Gastrocnemius medialis (tissue), 4 donors: ENCODE measurements at regions not wholly inside any gene's neighbourhood (a gene's known extent, or its start where the extent isn't known, plus 50 kb on each side); places are given as distances from the start of the nearest gene placed in this dataset.

Experiments used
- ATAC-seq, 2 donors: fragments of 150-250 bp; one replicate each; pipeline ENCODE4 v1.9.1; 2016
- DNase-seq, 2 donors: peaks; one replicate each; pipeline ENCODE4 v3.0.0-alpha.2; 2019
- H3K27ac ChIP-seq, 4 donors: fragments of 200-600 bp; sonication (generic); 1 replicate in 1 of 4; 2 replicates in 3 of 4; pipeline ENCODE4 v1.5.1; 2016 to 2018; ENCODE audit warnings: mild to moderate bottlenecking in 2 of 4, moderate library complexity in 1 of 4
- H3K27me3 ChIP-seq, 3 donors: fragments of 200-600 bp; sonication (generic) in 2 of 3; 1 replicate in 1 of 3; 2 replicates in 2 of 3; pipeline versions ENCODE4 v1.5.1 to v1.6.0; 2016 to 2019; ENCODE audit warnings: mild to moderate bottlenecking in 1 of 3, moderate library complexity in 1 of 3
- H3K36me3 ChIP-seq, 2 donors: fragments of 200-600 bp; sonication (generic) in 1 of 2; one replicate each; pipeline ENCODE4 v1.5.1; 2017 to 2018
- H3K4me1 ChIP-seq, 2 donors: fragments of 200-600 bp; sonication (generic) in 1 of 2; one replicate each; pipeline ENCODE4 v1.5.1; 2016 to 2017; ENCODE audit warnings: mild to moderate bottlenecking in 2 of 2
- H3K4me3 ChIP-seq, 4 donors: fragments of 200-600 bp; sonication (generic) in 3 of 4; 1 replicate in 1 of 4; 2 replicates in 3 of 4; pipeline ENCODE4 v1.5.1; 2016 to 2019; ENCODE audit warnings: mild to moderate bottlenecking in 2 of 4
- H3K9me3 ChIP-seq, 3 donors: fragments of 200-600 bp; sonication (generic) in 2 of 3; 1 replicate in 1 of 3; 2 replicates in 2 of 3; pipeline ENCODE4 v1.5.1; 2016 to 2019
- CTCF ChIP-seq, 5 experiments: fragments of 450-650 bp in 3 of 5; fragments of 200-600 bp in 2 of 5; sonication (generic) in 2 of 5; IDR thresholded peaks in 4 of 5; conservative IDR thresholded peaks in 1 of 5; 1 replicate in 4 of 5; 2 replicates in 1 of 5; pipeline ENCODE4 v1.5.1; 2016 to 2019; ENCODE audit warnings: antibody characterized with exemption in 5 of 5, mild to moderate bottlenecking in 3 of 5, moderate library complexity in 3 of 5
- POLR2A ChIP-seq, 2 donors: fragments of 450-650 bp; IDR thresholded peaks; one replicate each; pipeline ENCODE4 v1.6.1; 2017; ENCODE audit warnings: antibody characterized with exemption in 2 of 2, mild to moderate bottlenecking in 2 of 2, moderate library complexity in 2 of 2
- in situ Hi-C, 4 donors: fragments of 200-750 bp; cut with MboI; loops; one replicate each; pipeline versions ENCODE4 v1.15.0 to v1.8.0; 2017; ENCODE audit warnings: low sequenced_read_pairs in 4 of 4
- intact Hi-C: fragments of 100-400 bp; cut with DNase I; formaldehyde crosslinking; loops from one replicate; pipeline ENCODE4 v1.15.1; 2023; ENCODE audit warnings: low total_unique reads

DNA sequence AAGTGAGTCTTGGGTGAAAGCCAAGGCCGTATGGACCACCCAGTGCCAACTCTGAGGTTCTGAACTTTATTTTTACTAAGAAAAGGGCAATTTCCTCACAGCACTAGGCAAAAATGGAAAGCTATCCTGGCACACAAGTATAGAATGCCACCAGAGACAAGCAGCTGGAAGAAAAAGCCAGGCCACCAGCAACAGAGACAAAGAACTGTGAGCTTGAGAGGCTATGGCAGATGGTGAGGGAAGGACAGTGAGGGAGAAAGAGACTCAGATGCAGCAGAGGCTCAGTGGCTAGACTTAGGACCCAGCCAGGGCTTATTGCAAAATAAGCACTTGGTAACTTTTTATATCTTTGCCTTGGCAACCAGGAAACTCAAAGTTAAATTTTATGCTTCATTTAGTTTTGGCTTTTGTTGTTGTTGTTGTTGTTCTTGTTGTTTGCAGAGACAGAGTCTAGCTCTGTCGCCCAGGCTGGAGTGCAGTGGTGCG lies 78.0 kb upstream of the BZW1 start:
- intact Hi-C loops, result no loop called here
- in situ Hi-C loops, result no loop called here
- Histone ChIP-seq H3K9me3 (no peaks in the 10 kb centered on the region), H3K36me3 (no peaks in the 10 kb centered on the region), H3K27ac (no peak overlapping the region), H3K4me1 (no peaks in the 10 kb centered on the region), H3K4me3 (no peak overlapping the region), H3K27me3 (no peaks in the 10 kb centered on the region)
- no peak for TF ChIP-seq POLR2A (IDR thresholded peaks at IDR 0.05)
- no peak for TF ChIP-seq CTCF (IDR thresholded peaks at IDR 0.05 in 4 of 5, conservative IDR thresholded peaks at IDR 0.05 in 1 of 5)
- DNase-seq, result no peak
- ATAC-seq, result no peak

DNA sequence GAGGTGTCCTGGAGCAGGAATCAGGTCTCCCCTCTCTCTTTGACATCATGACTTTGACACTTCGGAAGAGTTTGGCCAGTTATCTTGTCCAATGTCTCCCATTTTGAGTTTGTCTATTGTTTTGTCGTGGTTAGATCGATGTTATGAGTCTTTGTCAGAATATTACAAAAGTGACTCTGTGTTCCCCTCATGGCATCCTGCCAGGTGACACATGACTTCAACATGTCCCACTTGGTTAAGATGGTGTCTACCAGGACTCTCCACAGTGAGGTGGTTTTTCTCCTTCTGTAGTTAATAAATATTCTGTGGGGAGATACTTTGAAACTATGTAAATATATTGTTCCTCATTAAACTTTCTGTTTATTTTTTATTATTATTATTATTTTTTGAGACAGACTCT lies 76.6 kb upstream of the BZW1 start:
- Histone ChIP-seq H3K36me3 (no peaks in the 10 kb centered on the region), H3K27me3 (no peaks in the 10 kb centered on the region), H3K27ac (no peak overlapping the region), H3K4me1 (no peaks in the 10 kb centered on the region), H3K9me3 (no peaks in the 10 kb centered on the region), H3K4me3 (no peak overlapping the region)
- TF ChIP-seq POLR2A (IDR thresholded peaks at IDR 0.05), result no peak
- no peak for TF ChIP-seq CTCF (IDR thresholded peaks at IDR 0.05 in 4 of 5, conservative IDR thresholded peaks at IDR 0.05 in 1 of 5)
- in situ Hi-C loops (no loop called here), intact Hi-C loops (no loop called here)
- DNase-seq, result no peak
- no peak for ATAC-seq

DNA sequence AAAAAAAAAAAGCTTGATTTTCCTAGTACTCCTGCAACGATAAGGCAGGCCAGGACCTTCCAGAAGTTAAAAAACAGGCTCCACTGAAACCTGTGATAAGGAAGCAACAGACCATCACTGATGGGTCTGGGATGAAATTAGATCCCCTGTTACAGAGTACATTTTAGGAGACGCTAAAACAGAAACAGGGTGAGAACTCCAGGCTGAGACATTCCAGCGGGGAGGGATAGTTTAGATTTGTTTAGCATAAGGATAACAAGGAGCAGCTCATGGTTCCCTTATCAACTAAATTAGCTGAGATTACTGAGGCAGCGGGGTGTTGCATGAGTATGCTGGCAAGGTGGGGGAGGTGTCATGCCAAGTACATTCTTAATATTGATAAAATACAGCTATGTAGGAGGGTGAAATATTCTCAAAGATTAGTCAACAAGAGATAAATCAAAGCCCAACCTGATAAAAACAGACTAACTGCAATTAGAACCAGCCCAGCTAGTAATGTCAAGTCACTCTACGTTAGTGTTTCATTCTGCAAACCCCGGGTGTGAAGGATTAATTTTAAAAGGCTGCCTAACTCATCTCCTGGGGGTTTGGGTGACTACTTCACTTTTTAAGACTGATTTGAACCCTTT lies 75.0 kb upstream of the BZW1 start:
- Histone ChIP-seq H3K9me3 (no peaks in the 10 kb centered on the region), H3K36me3 (no peaks in the 10 kb centered on the region), H3K27me3 (no peaks in the 10 kb centered on the region), H3K27ac (no peak overlapping the region), H3K4me1 (peaks cover 0 to 4% of the 10 kb centered on the region in 2 donors), H3K4me3 (no peak overlapping the region)
- DNase-seq (no peak), ATAC-seq (no peak)
- TF ChIP-seq POLR2A (IDR thresholded peaks at IDR 0.05) (no peak), CTCF (IDR thresholded peaks at IDR 0.05 in 4 of 5, conservative IDR thresholded peaks at IDR 0.05 in 1 of 5) (no peak)
- in situ Hi-C loops (no loop called here), intact Hi-C loops (no loop called here)

- peaks cover 0 to 4% of the 10 kb centered on the region in 2 donors for H3K4me1 ChIP-seq
- TF ChIP-seq POLR2A (IDR thresholded peaks at IDR 0.05), result no peak
- TF ChIP-seq CTCF (IDR thresholded peaks at IDR 0.05 in 4 of 5, conservative IDR thresholded peaks at IDR 0.05 in 1 of 5), result no peak
- intact Hi-C loops (no loop called here), in situ Hi-C loops (no loop called here)
- no peaks in the 10 kb centered on the region for H3K36me3 ChIP-seq
- ATAC-seq (no peak), DNase-seq (no peak)
- no peaks in the 10 kb centered on the region for H3K9me3 ChIP-seq
- H3K4me3 ChIP-seq, result no peak overlapping the region
- no peaks in the 10 kb centered on the region for H3K27me3 ChIP-seq
- H3K27ac ChIP-seq, result no peak overlapping the region
Observed at GRCh38 chr2:200737585-200737984, 74.1 kb upstream of the BZW1 start.

DNA sequence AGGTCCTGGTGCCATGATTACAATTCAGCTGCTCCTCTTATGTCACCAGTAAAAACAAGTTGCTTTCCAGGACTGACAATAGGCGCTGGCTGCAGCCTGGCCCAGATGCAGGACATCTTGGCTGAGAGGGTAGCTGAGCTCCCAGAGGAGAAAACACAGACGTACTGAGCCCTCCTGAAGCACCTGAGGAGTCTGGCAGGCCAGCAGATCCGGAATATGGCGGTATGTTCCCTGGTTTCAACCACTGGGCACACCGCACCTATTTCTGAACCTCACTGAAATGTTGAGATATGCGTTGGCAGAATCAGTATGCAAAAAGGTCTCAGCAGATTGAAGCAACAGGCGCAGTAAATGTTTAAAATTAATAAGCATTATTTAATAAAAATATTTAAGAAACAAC lies 73.1 kb upstream of the BZW1 start:
- intact Hi-C loops (no loop called here), in situ Hi-C loops (no loop called here)
- no peak for TF ChIP-seq CTCF (IDR thresholded peaks at IDR 0.05 in 4 of 5, conservative IDR thresholded peaks at IDR 0.05 in 1 of 5)
- TF ChIP-seq POLR2A (IDR thresholded peaks at IDR 0.05), result no peak
- Histone ChIP-seq H3K27ac (no peak overlapping the region), H3K4me3 (no peak overlapping the region), H3K9me3 (no peaks in the 10 kb centered on the region), H3K36me3 (no peaks in the 10 kb centered on the region), H3K27me3 (no peaks in the 10 kb centered on the region), H3K4me1 (peaks cover 0 to 4% of the 10 kb centered on the region in 2 donors)
- ATAC-seq (peak in 1 of 2 donors; percentile 43), DNase-seq (no peak)
